Panc1 (cell line): ENCODE measurements at regions not wholly inside any gene's neighbourhood (a gene's known extent, or its start where the extent isn't known, plus 50 kb on each side); places are given as distances from the start of the nearest gene placed in this dataset.

Experiments used
- POLR2AphosphoS5 ChIP-seq: IDR thresholded peaks from 2 replicates; pipeline ENCODE4 v1.6.1; 2012; ENCODE audit warnings: mild to moderate bottlenecking, low read depth, low read length, moderate library complexity
- REST ChIP-seq, 2 experiments: IDR thresholded peaks; 2 replicates each; pipeline ENCODE4 v1.6.1; 2011 to 2012; ENCODE audit warnings: low read depth in 2 of 2, control low read depth in 1 of 2, low read length in 1 of 2, mild to moderate bottlenecking in 1 of 2, moderate library complexity in 1 of 2; ENCODE audit not compliant: insufficient read depth in 1 of 2
- SIN3A ChIP-seq: IDR thresholded peaks from 2 replicates; pipeline ENCODE4 v1.6.1; 2012; ENCODE audit warnings: low read depth, mild to moderate bottlenecking, low read length, moderate library complexity, borderline replicate concordance; ENCODE audit not compliant: insufficient read depth
- TCF7L2 ChIP-seq: IDR thresholded peaks from 2 replicates; pipeline ENCODE4 v1.6.1; 2011; ENCODE audit warnings: mild to moderate bottlenecking, low read depth, low read length, inconsistent platforms
- TF ChIP-seq, protein P1 (sequence below): fragments of 450-650 bp; IDR thresholded peaks from 2 replicates; pipeline ENCODE4 v1.5.1; 2017; ENCODE audit warnings: mild to moderate bottlenecking

GRCh38 chrX:22345884-22346283 is 73.2 kb downstream of the CBLL2 start:
- TF ChIP-seq, protein P1, sequence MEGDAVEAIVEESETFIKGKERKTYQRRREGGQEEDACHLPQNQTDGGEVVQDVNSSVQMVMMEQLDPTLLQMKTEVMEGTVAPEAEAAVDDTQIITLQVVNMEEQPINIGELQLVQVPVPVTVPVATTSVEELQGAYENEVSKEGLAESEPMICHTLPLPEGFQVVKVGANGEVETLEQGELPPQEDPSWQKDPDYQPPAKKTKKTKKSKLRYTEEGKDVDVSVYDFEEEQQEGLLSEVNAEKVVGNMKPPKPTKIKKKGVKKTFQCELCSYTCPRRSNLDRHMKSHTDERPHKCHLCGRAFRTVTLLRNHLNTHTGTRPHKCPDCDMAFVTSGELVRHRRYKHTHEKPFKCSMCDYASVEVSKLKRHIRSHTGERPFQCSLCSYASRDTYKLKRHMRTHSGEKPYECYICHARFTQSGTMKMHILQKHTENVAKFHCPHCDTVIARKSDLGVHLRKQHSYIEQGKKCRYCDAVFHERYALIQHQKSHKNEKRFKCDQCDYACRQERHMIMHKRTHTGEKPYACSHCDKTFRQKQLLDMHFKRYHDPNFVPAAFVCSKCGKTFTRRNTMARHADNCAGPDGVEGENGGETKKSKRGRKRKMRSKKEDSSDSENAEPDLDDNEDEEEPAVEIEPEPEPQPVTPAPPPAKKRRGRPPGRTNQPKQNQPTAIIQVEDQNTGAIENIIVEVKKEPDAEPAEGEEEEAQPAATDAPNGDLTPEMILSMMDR, result no peak
- no peak for TF ChIP-seq REST (IDR thresholded peaks at IDR 0.05; ENCODE audit: insufficient read depth in 1 of 2, low read depth in 2 of 2, low read length in 1 of 2)
- no peak for TF ChIP-seq POLR2AphosphoS5
- TF ChIP-seq SIN3A, result no peak
- TF ChIP-seq TCF7L2, result no peak
